H1 (cell line): ENCODE measurements at regions not wholly inside any gene's neighbourhood (a gene's known extent, or its start where the extent isn't known, plus 50 kb on each side); places are given as distances from the start of the nearest gene placed in this dataset.

ENCODE experiments used
- CTCF ChIA-PET: fragments of 300-600 bp; sonication (Branson Sonifier 250); formaldehyde crosslinking; loops from one replicate; lab custom pipeline; 2021; ENCODE audit not compliant: partially characterized antibody; lab: Charles Lee
- POLR2A ChIA-PET: fragments of 300-600 bp; sonication (Branson Sonifier 250); formaldehyde crosslinking; loops from one replicate; lab custom pipeline; 2021; ENCODE audit warnings: inconsistent platforms; ENCODE audit not compliant: partially characterized antibody; lab: Charles Lee
- DNase-seq, 2 experiments: peaks; one replicate each; pipeline versions ENCODE4 v3.0.0 to v3.0.0-alpha.2; 2010 to 2022; ENCODE audit warnings: low spot score in 2 of 2, low read depth in 1 of 2, mixed read lengths in 1 of 2
- FAIRE-seq: peaks from 2 replicates; lab custom pipeline; 2011; peaks lifted over from hg19 to GRCh38; lab: Jason Lieb, UNC
- H2AFZ ChIP-seq: 2 replicates; pipeline ENCODE4 v1.8.1; 2012; ENCODE audit warnings: low read length, inconsistent platforms
- H2AK5ac ChIP-seq: 2 replicates; pipeline ENCODE4 v1.6.1; 2013; ENCODE audit warnings: low read depth, low read length
- H2BK120ac ChIP-seq: replicated peaks from 2 replicates; pipeline ENCODE3; 2013; ENCODE audit warnings: low read depth, low read length, inconsistent platforms
- H2BK12ac ChIP-seq: 2 replicates; pipeline ENCODE4 v1.6.1; 2013; ENCODE audit warnings: low read depth, low read length
- H2BK15ac ChIP-seq: 2 replicates; pipeline ENCODE4 v1.6.1; 2013; ENCODE audit warnings: low read length
- H2BK20ac ChIP-seq: 2 replicates; pipeline ENCODE4 v1.6.1; 2013; ENCODE audit warnings: low read length
- H2BK5ac ChIP-seq: 2 replicates; pipeline ENCODE4 v1.6.1; 2013; ENCODE audit warnings: low read depth, low read length
- H3K14ac ChIP-seq: 2 replicates; pipeline ENCODE4 v1.6.1; 2013; ENCODE audit warnings: inconsistent platforms; ENCODE audit not compliant: insufficient read length
- H3K18ac ChIP-seq: 2 replicates; pipeline ENCODE4 v1.6.1; 2013; ENCODE audit warnings: low read length; ENCODE audit errors: extremely low read depth
- H3K23ac ChIP-seq: 2 replicates; pipeline ENCODE4 v1.6.1; 2013; ENCODE audit warnings: inconsistent platforms; ENCODE audit not compliant: insufficient read length
- H3K23me2 ChIP-seq: 2 replicates; pipeline ENCODE4 v1.6.1; 2013; ENCODE audit warnings: low read depth, low read length
- H3K27ac ChIP-seq: 2 replicates; pipeline ENCODE4 v1.6.1; 2011; ENCODE audit warnings: low read depth, low read length, inconsistent platforms
- H3K27me3 ChIP-seq, 4 experiments: replicated peaks in 1 of 4; 1 replicate in 1 of 4; 2 replicates in 3 of 4; pipeline versions ENCODE4 v1.6.1 to v1.8.1; 2011 to 2013; ENCODE audit warnings: low read length in 3 of 4, mild to moderate bottlenecking in 3 of 4, inconsistent platforms in 2 of 4, mixed read lengths in 2 of 4, moderate library complexity in 1 of 4; ENCODE audit not compliant: control insufficient read depth in 3 of 4, insufficient read depth in 3 of 4; ENCODE audit errors: extremely low read depth in 1 of 4
- H3K36me3 ChIP-seq, 4 experiments: 2 replicates each; pipeline versions ENCODE4 v1.6.1 to v1.8.1; 2011 to 2013; ENCODE audit warnings: mild to moderate bottlenecking in 4 of 4, low read length in 3 of 4, moderate library complexity in 2 of 4, control low read depth in 1 of 4, inconsistent platforms in 1 of 4; ENCODE audit not compliant: insufficient read depth in 4 of 4, control insufficient read depth in 2 of 4
- H3K4ac ChIP-seq: replicated peaks from 2 replicates; pipeline ENCODE3; 2013; ENCODE audit warnings: low read length, low read depth, mixed read lengths, inconsistent platforms; ENCODE audit not compliant: insufficient read length
- H3K4me1 ChIP-seq, 4 experiments: replicated peaks in 1 of 4; 1 replicate in 1 of 4; 2 replicates in 3 of 4; pipeline versions ENCODE4 v1.6.1 to v1.8.1; 2011 to 2013; ENCODE audit warnings: low read length in 3 of 4, inconsistent platforms in 2 of 4, mixed read lengths in 1 of 4; ENCODE audit not compliant: insufficient read depth in 4 of 4, control insufficient read depth in 3 of 4
- H3K4me2 ChIP-seq, 2 experiments: 2 replicates each; pipeline versions ENCODE4 v1.6.1 to v1.8.1; 2011 to 2013; ENCODE audit warnings: low read depth in 2 of 2, low read length in 2 of 2, control low read depth in 1 of 2, inconsistent platforms in 1 of 2, mild to moderate bottlenecking in 1 of 2; ENCODE audit not compliant: insufficient read depth in 1 of 2
- H3K4me3 ChIP-seq, 4 experiments: fragments of 200-600, 300-600 bp in 1 of 4; sonication (generic), shearing (Covaris generic), sonication (Bioruptor Twin) in 1 of 4; 2 replicates each; pipeline versions ENCODE4 v1.5.1 to v1.8.1; 2011 to 2016; ENCODE audit warnings: low read length in 4 of 4, low read depth in 3 of 4, control low read depth in 2 of 4, inconsistent platforms in 2 of 4, mild to moderate bottlenecking in 2 of 4, mixed read lengths in 1 of 4, moderate library complexity in 1 of 4; ENCODE audit not compliant: insufficient read depth in 2 of 4; ENCODE audit errors: extremely low read depth in 1 of 4
- H3K56ac ChIP-seq: replicated peaks from 2 replicates; pipeline ENCODE3; 2013; ENCODE audit warnings: low read depth, mild to moderate bottlenecking, mixed read lengths, low read length, inconsistent platforms; ENCODE audit not compliant: insufficient read length
- H3K79me1 ChIP-seq: 2 replicates; pipeline ENCODE4 v1.6.1; 2013; ENCODE audit warnings: low read depth, low read length, control low read depth
- H3K79me2 ChIP-seq, 2 experiments: 2 replicates each; pipeline versions ENCODE4 v1.6.1 to v1.8.1; 2012 to 2013; ENCODE audit warnings: low read length in 2 of 2, mild to moderate bottlenecking in 2 of 2, inconsistent platforms in 1 of 2; ENCODE audit not compliant: insufficient read depth in 2 of 2, control insufficient read depth in 1 of 2
- H3K9ac ChIP-seq, 4 experiments: replicated peaks in 1 of 4; 1 replicate in 1 of 4; 2 replicates in 3 of 4; pipeline versions ENCODE4 v1.6.1 to v1.8.1; 2011 to 2013; ENCODE audit warnings: low read depth in 3 of 4, low read length in 3 of 4, control low read depth in 2 of 4, mild to moderate bottlenecking in 2 of 4, moderate library complexity in 2 of 4, inconsistent platforms in 1 of 4; ENCODE audit errors: extremely low read depth in 1 of 4
- H3K9me3 ChIP-seq, 2 experiments: 2 replicates each; pipeline versions ENCODE4 v1.6.1 to v1.8.1; 2012 to 2013; ENCODE audit warnings: mild to moderate bottlenecking in 2 of 2, moderate library complexity in 2 of 2, control low read depth in 1 of 2, inconsistent platforms in 1 of 2, low read depth in 1 of 2, low read length in 1 of 2, mixed read lengths in 1 of 2; ENCODE audit not compliant: insufficient read depth in 2 of 2
- H4K20me1 ChIP-seq, 2 experiments: replicated peaks in 1 of 2; 2 replicates each; pipeline versions ENCODE3 to v1.8.1; 2011 to 2013; ENCODE audit warnings: inconsistent platforms in 2 of 2, low read length in 2 of 2, mild to moderate bottlenecking in 1 of 2; ENCODE audit not compliant: insufficient read depth in 2 of 2, control insufficient read depth in 1 of 2
- H4K5ac ChIP-seq: 2 replicates; pipeline ENCODE4 v1.6.1; 2013; ENCODE audit warnings: low read length, low read depth, mixed read lengths, inconsistent platforms; ENCODE audit not compliant: insufficient read length
- H4K8ac ChIP-seq: 2 replicates; pipeline ENCODE4 v1.8.0; 2013; ENCODE audit warnings: mild to moderate bottlenecking, moderate library complexity, low read length, inconsistent platforms; ENCODE audit not compliant: insufficient read depth; ENCODE audit errors: extremely low read depth
- H4K91ac ChIP-seq: replicated peaks from 2 replicates; pipeline ENCODE3; 2013; ENCODE audit warnings: low read length, mixed read lengths, inconsistent platforms; ENCODE audit not compliant: insufficient read length
- CBX5 ChIP-seq: fragments of 300-800, 300-1000 bp; sonication (generic); IDR thresholded peaks from 2 replicates; pipeline ENCODE4 v1.7.1; 2016; ENCODE audit warnings: antibody characterized with exemption, low read length, low read depth
- CBX8 ChIP-seq: fragments of 300-800, 300-1000 bp; sonication (generic); IDR thresholded peaks from 2 replicates; pipeline ENCODE4 v1.7.1; 2016; ENCODE audit warnings: low read depth, low read length, borderline replicate concordance
- CHD1 ChIP-seq: IDR thresholded peaks from 2 replicates; pipeline ENCODE4 v1.6.1; 2012; ENCODE audit warnings: low read depth, low read length, improper control_type of control experiment
- CREB1 ChIP-seq: IDR thresholded peaks from 2 replicates; pipeline ENCODE4 v1.6.1; 2012; ENCODE audit warnings: inconsistent platforms
- EZH2 ChIP-seq: fragments of 200-600 bp; sonication (generic); IDR thresholded peaks from 2 replicates; pipeline ENCODE4 v1.7.1; 2012; ENCODE audit warnings: low read depth, mild to moderate bottlenecking, moderate library complexity, low read length, inconsistent platforms; ENCODE audit not compliant: severe bottlenecking
- FOSL1 ChIP-seq: IDR thresholded peaks from 2 replicates; pipeline ENCODE4 v1.6.1; 2011; ENCODE audit warnings: mild to moderate bottlenecking, low read depth, low read length, moderate library complexity; ENCODE audit not compliant: insufficient read depth
- JUN ChIP-seq: IDR thresholded peaks from 2 replicates; pipeline ENCODE4 v1.6.1; 2011; ENCODE audit warnings: low read depth, mild to moderate bottlenecking, improper control_type of control experiment, low read length
- KDM4A ChIP-seq: IDR thresholded peaks from one replicate; pipeline ENCODE4 v1.7.1; 2012; ENCODE audit warnings: low read depth, mild to moderate bottlenecking, moderate library complexity, low read length, inconsistent platforms; ENCODE audit not compliant: severe bottlenecking
- NRF1 ChIP-seq: IDR thresholded peaks from 2 replicates; pipeline ENCODE4 v1.6.1; 2011; ENCODE audit warnings: mild to moderate bottlenecking, low read depth, low read length, improper control_type of control experiment
- RXRA ChIP-seq: IDR thresholded peaks from 2 replicates; pipeline ENCODE4 v1.6.1; 2011; ENCODE audit warnings: low read depth, mild to moderate bottlenecking, low read length, moderate library complexity; ENCODE audit not compliant: insufficient read depth
- SIRT6 ChIP-seq: IDR thresholded peaks from one replicate; pipeline ENCODE4 v1.7.1; 2012; ENCODE audit warnings: low read length, inconsistent platforms
- SP1 ChIP-seq: IDR thresholded peaks from 2 replicates; pipeline ENCODE4 v1.6.1; 2011; ENCODE audit warnings: low read depth, low read length
- TAF1 ChIP-seq: IDR thresholded peaks from 2 replicates; pipeline ENCODE4 v1.6.1; 2011; ENCODE audit warnings: mild to moderate bottlenecking, low read depth, low read length
- WGBS, 2 experiments: shearing (Covaris generic) in 1 of 2; methylation state at CpG; one replicate each; pipeline versions ENCODE4 v1.1.6 to v1.1.7; 2013 to 2015; ENCODE audit warnings: low lambda C conversion rate in 2 of 2, mixed read lengths in 2 of 2, inconsistent platforms in 1 of 2, low coverage in 1 of 2, missing lambda C conversion rate in 1 of 2; ENCODE audit not compliant: insufficient replicate concordance in 2 of 2, insufficient coverage in 1 of 2, insufficient read length in 1 of 2; ENCODE audit errors: extremely low coverage in 1 of 2, missing lambda C conversion rate in 1 of 2; 5-methylcytosine and 5-hydroxymethylcytosine counted together
- TF ChIP-seq, protein P1 (sequence below), 3 experiments: IDR thresholded peaks; 1 replicate in 2 of 3; 2 replicates in 1 of 3; pipeline versions ENCODE4 v1.5.1 to v1.6.1; 2011; ENCODE audit warnings: low read length in 3 of 3, mild to moderate bottlenecking in 3 of 3, inconsistent platforms in 2 of 3, low read depth in 1 of 3, moderate library complexity in 1 of 3; ENCODE audit not compliant: insufficient read depth in 1 of 3; ENCODE audit errors: control extremely low read depth in 1 of 3

DNA sequence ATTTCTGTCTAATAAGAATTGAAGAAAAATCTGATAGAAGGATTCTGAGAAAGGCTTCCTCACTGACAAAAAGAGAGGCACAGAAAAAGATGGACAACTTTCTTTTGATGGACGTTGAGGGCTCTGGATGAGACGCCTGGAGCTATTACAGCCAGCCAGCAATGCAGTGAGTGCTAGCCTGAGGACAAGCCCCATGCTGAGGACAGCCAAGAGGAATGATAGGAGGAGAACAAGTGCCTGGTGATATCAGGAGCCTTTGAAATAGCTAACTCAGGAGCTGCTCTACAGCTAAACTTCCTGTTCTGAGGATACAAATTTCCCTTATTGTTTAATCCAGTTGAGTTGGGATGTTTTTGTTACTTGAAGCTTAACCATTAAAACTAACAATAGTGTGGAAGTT lies 212.3 kb downstream of the COG6 start:
- DNase-seq (no peak), FAIRE-seq (no peak)
- Histone ChIP-seq H2AK5ac (no peak overlapping the region), H3K79me1 (no peaks in the 10 kb centered on the region), H3K18ac (no peak overlapping the region), H3K27ac (no peak overlapping the region), H2BK120ac (no peak overlapping the region), H3K14ac (no peak overlapping the region), H3K23ac (no peak overlapping the region), H3K79me2 (no peaks in the 10 kb centered on the region), H3K4me1 (no peaks in the 10 kb centered on the region), H3K56ac (no peak overlapping the region), H2AFZ (no peak overlapping the region), H3K9me3 (no peaks in the 10 kb centered on the region), H3K9ac (no peak overlapping the region), H4K91ac (no peak overlapping the region), H3K4me2 (no peak overlapping the region), H2BK15ac (no peak overlapping the region), H3K4me3 (no peak overlapping the region), H2BK20ac (no peak overlapping the region), H4K5ac (no peak overlapping the region), H4K20me1 (no peaks in the 10 kb centered on the region), H4K8ac (no peak overlapping the region), H2BK5ac (no peak overlapping the region), H3K36me3 (no peaks in the 10 kb centered on the region), H3K4ac (no peak overlapping the region), H3K27me3 (no peaks in the 10 kb centered on the region), H3K23me2 (no peaks in the 10 kb centered on the region), H2BK12ac (no peak overlapping the region)
- POLR2A ChIA-PET = no interaction called here
- WGBS, 2 experiments = 80% methylated on average over 2 of the region's 2 CpGs; no CpG with 5 or more reads in 1 of the 2 experiments
- CTCF ChIA-PET = interaction anchor here (0.9 to 1.3 kb wide), 3 partner anchors 10 to 36 kb away, joined by 3 to 4 read pairs (median 3); no protein-coding TSS in a partner anchor
- TF ChIP-seq EZH2 = no peak
- no peak for TF ChIP-seq KDM4A
- TF ChIP-seq SP1 = no peak
- TF ChIP-seq, protein P1, sequence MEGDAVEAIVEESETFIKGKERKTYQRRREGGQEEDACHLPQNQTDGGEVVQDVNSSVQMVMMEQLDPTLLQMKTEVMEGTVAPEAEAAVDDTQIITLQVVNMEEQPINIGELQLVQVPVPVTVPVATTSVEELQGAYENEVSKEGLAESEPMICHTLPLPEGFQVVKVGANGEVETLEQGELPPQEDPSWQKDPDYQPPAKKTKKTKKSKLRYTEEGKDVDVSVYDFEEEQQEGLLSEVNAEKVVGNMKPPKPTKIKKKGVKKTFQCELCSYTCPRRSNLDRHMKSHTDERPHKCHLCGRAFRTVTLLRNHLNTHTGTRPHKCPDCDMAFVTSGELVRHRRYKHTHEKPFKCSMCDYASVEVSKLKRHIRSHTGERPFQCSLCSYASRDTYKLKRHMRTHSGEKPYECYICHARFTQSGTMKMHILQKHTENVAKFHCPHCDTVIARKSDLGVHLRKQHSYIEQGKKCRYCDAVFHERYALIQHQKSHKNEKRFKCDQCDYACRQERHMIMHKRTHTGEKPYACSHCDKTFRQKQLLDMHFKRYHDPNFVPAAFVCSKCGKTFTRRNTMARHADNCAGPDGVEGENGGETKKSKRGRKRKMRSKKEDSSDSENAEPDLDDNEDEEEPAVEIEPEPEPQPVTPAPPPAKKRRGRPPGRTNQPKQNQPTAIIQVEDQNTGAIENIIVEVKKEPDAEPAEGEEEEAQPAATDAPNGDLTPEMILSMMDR (IDR thresholded peaks at IDR 0.05; ENCODE audit: control extremely low read depth in 1 of 3, insufficient read depth in 1 of 3, low read depth in 1 of 3, low read length in 3 of 3) = no peak
- TF ChIP-seq CHD1 = no peak
- TF ChIP-seq NRF1 = no peak
- no peak for TF ChIP-seq FOSL1
- TF ChIP-seq TAF1 = no peak
- TF ChIP-seq CREB1 = no peak
- no peak for TF ChIP-seq CBX5
- no peak for TF ChIP-seq SIRT6
- TF ChIP-seq RXRA = no peak
- no peak for TF ChIP-seq CBX8
- TF ChIP-seq JUN = no peak
